Hippocampal formation (tissue), 2 donors: ENCODE measurements at regions not wholly inside any gene's neighbourhood (a gene's known extent, or its start where the extent isn't known, plus 50 kb on each side); places are given as distances from the start of the nearest gene placed in this dataset.

Experiments used
- DNase-seq, 2 donors: peaks; one replicate each; lab custom pipeline; 2025; lab: John Stamatoyannopoulos, UW

GRCh38 chr9:134487066-134487710, 154.4 kb upstream of the COL5A1 start:
- no peak for DNase-seq

- no peak for DNase-seq
Measured at GRCh38 chr9:134488331-134489280, 153.0 kb upstream of the COL5A1 start.

- no peak for DNase-seq
Measured at GRCh38 chr9:134489621-134490408, 151.8 kb upstream of the COL5A1 start.

- DNase-seq = no peak
Measured at GRCh38 chr9:134490446-134490845, 151.2 kb upstream of the COL5A1 start.

GRCh38 chr9:134491196-134491835, 150.3 kb upstream of the COL5A1 start:
- DNase-seq = no peak

- DNase-seq = no peak
Measured at GRCh38 chr9:134491856-134492255, 149.7 kb upstream of the COL5A1 start.

GRCh38 chr9:134492281-134492691, 149.3 kb upstream of the COL5A1 start:
- DNase-seq = no peak

- DNase-seq = no peak
Measured at GRCh38 chr9:134492721-134493460, 148.7 kb upstream of the COL5A1 start.

- no peak for DNase-seq
Measured at GRCh38 chr9:134493461-134494272, 147.9 kb upstream of the COL5A1 start.

GRCh38 chr9:134494273-134494815, 147.3 kb upstream of the COL5A1 start:
- DNase-seq = no peak

GRCh38 chr9:134494905-134495304, 146.7 kb upstream of the COL5A1 start:
- DNase-seq = no peak

- DNase-seq = no peak
Measured at GRCh38 chr9:134495881-134496412, 145.7 kb upstream of the COL5A1 start.

GRCh38 chr9:134496413-134497282, 145.0 kb upstream of the COL5A1 start:
- DNase-seq = no peak

- no peak for DNase-seq
Measured at GRCh38 chr9:134497283-134497860, 144.2 kb upstream of the COL5A1 start.

- no peak for DNase-seq
Measured at GRCh38 chr9:134498814-134499166, 142.8 kb upstream of the COL5A1 start.

GRCh38 chr9:134500931-134501760, 140.5 kb upstream of the COL5A1 start:
- no peak for DNase-seq

GRCh38 chr9:134501761-134502265, 139.8 kb upstream of the COL5A1 start:
- no peak for DNase-seq
